HG02938 (cell line): ENCODE measurements at regions not wholly inside any gene's neighbourhood (a gene's known extent, or its start where the extent isn't known, plus 50 kb on each side); places are given as distances from the start of the nearest gene placed in this dataset.
A peak's percentile ranks its signal among the peaks of the same experiment; 100 is the strongest.

Experiments used
- ATAC-seq: cut with Tn5 transposase; IDR thresholded peaks from one replicate; pipeline ENCODE4 v1.9.1; 2021; ENCODE audit warnings: mild to moderate bottlenecking, moderate library complexity; ENCODE audit not compliant: unreplicated experiment

DNA sequence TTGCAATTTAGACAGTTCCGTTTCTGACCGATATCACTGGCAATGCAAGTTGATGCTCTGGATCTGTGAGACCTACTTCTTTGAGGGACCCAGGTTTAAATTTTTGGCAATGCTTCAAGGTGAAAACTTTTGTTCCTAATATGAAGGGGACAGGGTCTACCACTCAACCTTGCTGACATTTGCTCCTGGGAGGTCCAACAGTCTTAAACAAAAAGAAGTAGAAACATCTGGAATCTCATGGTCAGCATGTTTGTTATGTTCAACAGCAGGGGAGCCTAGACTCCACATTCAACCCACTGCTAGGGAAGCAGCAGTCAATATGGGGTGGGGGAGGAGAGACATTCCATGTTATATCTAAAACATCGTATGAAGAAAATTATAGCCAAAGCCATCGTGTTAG, 196.4 kb downstream of the SIM1 start:
- no peak for ATAC-seq

DNA sequence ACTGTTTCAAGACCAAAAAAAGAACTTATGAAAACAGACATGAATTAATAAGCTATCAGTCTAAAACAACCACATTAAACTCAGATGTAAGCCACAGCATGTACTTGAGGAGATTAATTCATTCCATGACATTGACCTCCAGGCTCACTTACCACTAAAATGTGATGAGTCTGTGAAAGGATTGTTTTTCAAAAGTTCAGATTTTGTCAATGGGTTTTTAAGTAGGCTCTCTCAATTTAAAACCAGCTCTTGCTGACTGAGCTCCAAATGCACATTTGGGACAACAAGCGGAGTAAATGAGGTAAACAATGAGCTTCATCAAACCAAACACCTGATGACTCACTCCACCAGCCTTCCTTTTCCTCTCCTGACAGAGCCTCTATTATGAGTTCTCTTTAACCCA, 197.0 kb downstream of the SIM1 start:
- ATAC-seq = no peak

DNA sequence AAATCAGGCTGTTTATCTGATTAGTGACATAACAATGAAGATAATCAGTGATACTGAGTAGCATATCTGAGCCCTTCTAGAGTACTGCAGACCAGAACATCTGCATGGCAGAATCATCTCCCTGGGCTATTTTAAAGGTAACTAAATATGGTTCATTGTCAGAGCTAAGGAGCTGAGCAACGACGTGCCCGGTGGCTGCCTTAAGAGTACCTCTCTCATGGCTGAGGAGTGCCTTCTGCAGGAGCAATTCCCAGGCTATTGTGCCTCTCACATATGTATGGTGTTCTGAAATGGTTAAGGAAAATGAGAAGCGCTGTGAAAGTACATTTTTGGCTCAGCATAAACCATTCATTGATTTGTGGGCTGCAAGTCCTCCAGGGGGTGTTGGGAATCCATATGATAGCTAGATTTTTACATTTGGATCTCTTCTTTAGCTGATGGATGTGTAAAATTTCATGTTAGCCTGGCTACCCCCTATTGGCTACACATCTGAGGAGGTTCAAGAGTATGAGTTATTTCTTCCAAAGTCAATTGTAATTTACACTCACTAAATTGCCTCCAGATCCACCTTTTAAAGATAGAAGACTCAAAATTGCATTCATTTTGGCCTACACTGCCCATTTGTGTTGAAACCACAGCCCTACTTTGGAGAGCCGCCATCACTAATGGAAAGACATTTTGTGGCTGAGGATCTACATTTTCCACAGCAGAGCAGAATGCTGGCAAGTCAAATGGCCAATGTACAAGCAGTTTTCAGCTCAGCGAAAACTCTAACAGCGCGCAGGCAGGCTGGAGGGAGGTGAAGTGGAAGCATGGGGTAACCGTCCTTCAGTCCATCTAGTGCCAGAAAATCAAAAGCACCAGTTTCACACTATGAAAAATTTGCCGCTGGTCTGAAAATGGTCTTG, 198.0 kb downstream of the SIM1 start:
- no peak for ATAC-seq

DNA sequence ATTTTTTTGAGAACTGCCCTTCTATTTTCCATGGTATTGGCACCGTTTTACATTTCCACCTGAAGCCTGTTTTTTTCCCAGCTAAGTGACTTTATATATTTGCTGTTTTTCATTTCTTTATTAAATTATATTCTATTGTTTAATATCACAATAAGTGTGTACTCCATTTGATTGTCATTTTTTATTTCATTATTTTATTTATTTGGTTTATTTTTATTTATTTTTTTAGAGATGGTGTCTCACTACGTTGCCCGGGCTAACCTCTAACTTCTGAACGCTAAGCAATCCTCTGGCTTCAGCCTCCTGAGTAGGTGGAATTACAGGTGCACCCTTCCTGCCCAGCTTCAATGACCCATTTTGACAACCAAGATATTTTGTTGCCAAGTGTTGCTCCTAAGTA, 202.6 kb downstream of the SIM1 start:
- no peak for ATAC-seq

DNA sequence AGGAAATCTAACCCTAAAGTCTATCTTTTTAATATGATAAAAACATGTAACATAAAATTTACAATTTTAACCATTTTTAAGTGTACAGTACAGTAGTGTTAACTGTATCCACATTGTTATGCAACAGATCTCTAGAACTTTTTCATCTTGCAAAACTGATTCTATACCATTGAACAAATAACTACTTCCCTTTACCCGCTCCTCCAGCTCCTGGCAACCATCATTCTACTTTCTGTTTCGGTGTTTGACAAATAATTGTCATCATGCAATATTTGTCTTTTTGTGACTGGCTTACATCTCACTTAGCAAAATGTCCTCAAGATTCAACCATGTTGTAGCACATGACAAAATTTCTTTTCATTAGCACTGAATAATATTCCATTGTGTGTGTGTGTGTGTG, 203.2 kb downstream of the SIM1 start:
- ATAC-seq = no peak

DNA sequence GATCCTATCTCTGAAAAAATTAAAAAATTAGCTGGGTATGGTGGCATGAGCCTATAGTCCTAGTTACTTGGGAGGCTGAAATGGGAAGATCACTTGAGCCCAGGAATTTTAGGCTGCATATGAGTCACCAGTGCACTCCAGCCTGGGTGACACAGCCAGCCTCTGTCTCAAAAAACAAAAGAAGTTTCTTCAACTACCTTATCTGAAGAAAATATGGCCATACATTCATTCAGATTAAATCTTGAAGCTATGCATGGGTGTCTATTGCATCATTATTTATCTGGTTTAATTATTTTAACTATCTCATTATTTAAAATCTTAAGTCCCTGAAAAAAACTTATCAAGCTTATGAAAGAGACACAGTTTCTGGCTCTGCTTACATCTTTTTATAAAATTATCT, 204.1 kb downstream of the SIM1 start:
- no peak for ATAC-seq

DNA sequence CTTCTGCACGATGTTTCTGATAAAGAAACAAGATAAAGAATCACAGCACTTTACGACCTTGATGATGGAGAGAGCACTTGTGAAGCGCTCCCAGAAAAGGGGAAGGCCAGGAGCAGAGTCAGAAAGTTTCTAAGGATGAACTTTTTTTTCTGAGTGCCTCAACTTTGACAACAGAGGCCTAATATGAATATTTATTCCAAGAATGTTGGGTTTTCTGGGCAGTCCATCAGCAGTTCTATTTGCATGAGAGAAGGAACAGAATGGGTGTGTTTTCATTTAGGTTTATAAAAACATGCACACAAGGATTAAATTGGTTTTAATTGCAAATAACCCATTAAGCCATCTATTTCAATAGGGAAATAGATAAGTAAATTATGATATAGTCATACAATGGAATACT, 204.9 kb downstream of the SIM1 start:
- ATAC-seq = no peak

DNA sequence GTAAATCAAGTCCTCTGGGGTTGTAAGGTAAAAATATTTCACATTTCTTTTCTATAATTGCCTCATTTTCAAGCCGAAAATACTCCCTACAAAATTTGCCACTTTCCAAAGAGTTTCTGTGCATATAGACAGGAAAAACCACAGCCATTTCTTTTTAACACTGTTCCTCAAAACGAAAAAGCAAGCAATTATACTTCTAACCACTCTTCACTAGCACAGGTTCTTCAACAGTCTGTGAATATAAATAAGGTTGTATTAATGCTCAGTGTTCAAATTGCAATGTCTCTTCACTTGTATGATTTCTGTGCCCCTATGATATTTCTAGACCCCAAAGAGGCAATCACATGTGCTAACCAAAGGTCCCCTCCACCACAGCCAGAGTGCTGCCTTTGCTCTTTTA, 206.0 kb downstream of the SIM1 start:
- no peak for ATAC-seq

DNA sequence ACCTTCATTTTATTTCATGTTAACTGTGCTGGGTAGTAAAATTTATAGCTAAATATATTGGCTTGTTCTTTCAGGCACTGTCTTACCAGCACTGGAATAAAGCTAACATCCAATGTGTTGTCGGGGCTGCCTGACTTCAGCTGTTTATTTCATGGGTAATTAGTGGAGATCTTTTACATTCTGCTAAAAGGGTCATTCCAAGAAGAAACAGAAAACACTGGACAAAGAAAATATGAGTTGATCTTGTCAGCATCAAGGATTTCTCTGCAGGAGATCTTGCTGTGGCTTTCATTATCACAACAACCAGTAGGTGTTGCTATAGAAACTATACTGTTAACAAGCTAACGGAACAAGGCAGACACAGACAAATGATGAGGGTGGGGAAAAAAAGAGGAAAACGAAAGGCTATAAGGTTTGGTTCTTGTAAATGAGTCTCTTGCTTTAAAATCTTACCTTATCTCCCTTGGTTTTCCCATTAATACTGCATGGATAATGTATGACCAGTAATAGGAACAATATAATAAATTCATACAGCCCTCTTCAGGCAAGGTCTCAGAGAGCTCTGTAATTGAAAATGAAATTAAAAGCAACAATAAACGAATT, 206.8 kb downstream of the SIM1 start:
- peak; percentile 98 for ATAC-seq

DNA sequence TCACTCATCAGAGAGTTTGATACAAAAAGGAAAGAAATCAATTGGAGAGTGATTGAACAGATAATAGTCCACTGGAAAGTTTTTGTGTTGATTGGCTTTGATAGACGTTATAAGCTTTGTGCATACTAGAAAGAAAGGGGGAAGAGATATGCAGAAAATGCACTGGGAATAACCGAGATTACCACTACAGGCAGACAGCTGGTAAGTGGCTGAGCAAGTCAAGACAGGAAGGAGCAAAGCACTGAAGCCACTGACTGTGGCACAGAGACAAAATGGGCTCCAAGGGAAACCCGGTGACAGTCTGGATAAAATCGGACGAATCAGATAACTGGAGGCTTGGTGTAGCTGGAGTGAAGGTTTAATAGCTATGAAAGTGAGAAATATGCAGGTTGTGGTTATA, 209.0 kb downstream of the SIM1 start:
- no peak for ATAC-seq

DNA sequence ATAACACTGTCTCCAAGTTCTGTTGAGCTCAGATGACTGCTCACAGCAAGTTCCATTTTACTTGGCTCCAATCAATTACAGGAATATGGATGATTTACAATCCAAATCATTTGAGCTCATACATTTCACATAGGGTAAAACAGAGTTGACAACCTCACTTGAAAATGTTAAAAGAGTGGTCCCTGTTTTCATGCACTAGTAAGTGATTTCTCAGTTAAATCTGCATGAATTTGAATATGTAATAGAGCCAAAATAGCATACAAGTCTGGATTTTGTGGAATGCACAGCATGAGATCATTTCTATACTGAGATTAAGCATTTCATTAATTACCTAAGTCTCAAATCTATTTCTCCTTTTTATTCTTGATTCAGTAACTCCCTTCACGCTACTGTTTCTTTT, 217.6 kb downstream of the SIM1 start:
- no peak for ATAC-seq

DNA sequence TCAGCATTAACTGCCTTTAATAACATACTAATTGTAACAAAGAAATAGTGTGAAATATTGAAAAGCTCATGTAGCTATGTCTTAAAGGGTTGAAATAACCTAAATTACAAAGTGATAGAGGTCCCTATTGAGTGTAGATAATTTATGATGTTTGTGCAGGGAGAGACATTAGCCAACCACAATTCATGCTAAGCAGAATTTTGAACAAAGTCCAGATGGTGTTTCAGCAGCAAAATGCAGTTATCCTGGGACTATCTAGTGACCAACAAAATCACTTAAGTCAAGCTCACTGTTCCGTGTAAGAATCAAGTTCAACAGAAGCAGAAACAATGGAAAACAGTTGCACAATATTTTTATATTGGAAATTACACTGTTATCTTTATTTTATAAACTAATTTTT, 218.5 kb downstream of the SIM1 start:
- no peak for ATAC-seq

DNA sequence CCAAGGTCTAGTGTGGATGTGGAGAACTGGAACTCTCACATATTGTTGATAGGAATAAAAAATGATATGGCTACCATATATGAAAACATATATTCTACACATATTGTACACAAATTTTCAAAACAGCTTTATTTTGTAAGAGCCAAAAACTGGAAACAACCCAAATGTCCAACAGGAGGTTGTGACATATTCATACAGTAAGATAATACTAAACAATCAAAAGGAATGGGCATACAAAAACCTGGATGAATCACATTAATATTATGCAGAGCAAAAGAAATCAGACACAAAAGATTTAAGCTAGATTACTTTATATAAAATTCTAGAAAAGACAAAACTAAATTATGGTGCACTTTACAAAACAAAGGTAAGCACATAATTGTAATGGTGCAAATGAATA, 223.9 kb downstream of the SIM1 start:
- ATAC-seq = no peak

DNA sequence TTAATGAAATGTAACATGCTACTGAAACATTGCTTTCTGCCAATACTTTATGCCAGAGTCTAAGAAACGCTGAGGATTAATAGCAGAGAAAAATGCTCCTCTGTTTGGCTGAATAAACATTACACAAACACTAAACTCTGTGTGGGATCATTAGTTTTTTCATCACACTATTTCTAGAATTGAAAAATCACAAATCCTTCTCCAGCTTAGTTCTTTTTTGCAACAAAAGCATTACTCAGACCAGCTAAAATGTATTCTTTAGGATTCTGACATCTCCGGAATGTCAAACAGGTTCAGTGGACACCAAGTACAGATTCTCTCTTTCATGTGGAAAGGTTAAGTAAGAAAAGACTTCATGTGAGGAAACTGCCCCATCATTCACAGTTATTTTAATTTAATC, 226.9 kb downstream of the SIM1 start:
- no peak for ATAC-seq

DNA sequence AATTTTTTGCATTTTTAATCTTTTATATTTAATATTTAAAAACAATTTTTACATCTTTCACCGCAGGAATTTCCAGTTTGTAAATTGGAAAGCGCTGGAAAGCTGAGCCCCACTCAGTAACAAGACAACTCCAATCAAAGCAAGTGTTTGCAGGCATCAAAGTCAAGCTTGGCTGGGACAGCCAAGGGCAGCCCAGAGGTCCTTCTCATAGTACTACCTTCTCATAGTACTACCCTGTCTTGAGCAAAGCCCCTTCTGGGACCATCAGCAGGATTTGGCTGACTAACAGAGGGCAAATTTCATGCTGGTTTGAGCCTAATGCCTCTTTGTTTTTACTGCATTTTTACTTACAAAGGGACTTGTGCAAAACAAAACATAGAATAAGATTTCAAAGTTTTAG, 228.3 kb downstream of the SIM1 start:
- ATAC-seq = no peak

DNA sequence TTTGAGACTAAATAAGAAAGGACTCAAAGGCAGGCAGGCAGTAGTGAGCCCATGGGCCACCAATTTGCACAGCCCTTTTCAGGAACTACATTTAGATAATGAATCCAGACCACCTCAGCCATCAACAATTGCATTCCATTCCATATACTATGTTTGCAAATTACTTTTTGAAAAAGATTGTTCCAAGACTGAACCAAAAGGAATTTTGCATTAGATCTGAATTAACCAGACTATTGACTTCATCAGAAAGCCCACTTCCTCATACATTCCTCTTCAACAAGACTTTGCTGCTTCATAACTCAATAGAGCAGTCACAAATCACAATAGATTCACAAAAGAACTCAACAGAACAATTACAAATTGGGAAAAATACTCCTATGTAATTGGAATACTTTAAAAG, 229.1 kb downstream of the SIM1 start:
- no peak for ATAC-seq

DNA sequence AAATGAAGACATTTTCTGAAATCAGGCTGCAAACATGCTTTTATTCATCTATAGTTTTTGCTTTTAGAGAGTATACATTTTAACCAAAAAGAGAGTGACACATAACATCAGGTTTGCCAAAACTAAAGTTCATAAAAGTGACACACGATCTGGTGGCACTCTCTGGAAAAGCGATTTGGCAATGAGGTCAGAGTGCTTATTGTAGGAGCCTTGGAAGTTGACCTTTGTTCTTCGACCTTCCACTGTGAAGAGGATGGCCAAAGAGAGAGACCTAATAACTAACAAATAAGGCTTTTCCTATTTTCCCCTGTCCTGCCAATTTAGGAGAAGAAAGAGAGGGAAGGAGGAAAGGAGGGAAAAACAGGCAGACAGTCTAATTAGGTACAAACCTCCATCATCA, 230.1 kb downstream of the SIM1 start:
- no peak for ATAC-seq

DNA sequence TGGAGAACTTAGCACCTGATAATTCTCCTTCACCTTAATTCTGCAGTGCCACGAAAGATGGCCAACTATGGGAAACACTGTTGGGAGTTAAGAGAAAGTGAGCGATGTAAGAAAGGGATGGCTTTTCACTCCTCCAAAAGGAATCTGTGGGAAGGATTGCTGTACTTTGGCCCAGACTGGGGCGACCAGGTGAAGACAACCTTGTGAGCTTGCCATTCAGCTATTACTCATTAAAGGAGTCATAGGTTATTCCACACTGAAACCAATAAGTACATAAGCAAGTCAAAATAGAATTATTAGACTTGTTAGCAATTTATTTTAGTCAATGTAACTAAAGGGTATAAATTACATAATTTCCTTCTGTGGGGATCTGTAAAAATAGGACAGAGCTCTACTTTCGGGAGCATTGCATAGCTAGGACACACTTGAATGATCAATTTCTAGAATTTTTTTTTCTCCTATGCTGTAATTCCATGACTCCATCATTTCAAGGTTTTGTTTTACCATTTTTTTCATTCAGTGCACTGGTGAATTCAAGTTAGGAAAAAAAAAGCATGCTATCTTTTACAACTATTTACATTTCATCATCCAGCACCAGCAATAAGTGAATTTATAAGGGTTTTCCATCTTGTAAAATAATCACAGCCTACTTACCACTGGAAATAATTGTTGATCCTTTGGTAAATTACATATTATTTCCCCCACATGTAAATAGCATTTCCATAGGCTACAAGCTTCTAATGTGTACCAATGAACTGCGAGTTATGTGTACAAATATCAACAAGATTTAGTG, 231.7 kb downstream of the SIM1 start:
- no peak for ATAC-seq

DNA sequence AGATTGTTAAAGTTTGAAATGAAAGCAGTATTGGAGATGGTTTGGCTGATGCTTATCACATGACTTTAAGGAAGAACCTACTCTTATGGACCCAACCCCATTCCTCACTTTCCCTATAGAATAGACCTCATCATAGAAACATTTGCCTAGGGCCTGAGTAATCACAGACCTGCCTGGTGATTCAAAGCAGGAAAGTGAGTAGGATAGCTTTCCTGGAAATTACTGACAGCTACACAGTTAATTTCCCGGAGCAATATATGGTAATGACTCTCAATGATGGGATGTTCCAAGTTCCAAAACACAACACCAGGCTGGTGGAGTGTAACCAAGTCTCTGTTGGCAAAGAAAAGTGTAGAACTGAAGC, 233.8 kb downstream of the SIM1 start:
- no peak for ATAC-seq

DNA sequence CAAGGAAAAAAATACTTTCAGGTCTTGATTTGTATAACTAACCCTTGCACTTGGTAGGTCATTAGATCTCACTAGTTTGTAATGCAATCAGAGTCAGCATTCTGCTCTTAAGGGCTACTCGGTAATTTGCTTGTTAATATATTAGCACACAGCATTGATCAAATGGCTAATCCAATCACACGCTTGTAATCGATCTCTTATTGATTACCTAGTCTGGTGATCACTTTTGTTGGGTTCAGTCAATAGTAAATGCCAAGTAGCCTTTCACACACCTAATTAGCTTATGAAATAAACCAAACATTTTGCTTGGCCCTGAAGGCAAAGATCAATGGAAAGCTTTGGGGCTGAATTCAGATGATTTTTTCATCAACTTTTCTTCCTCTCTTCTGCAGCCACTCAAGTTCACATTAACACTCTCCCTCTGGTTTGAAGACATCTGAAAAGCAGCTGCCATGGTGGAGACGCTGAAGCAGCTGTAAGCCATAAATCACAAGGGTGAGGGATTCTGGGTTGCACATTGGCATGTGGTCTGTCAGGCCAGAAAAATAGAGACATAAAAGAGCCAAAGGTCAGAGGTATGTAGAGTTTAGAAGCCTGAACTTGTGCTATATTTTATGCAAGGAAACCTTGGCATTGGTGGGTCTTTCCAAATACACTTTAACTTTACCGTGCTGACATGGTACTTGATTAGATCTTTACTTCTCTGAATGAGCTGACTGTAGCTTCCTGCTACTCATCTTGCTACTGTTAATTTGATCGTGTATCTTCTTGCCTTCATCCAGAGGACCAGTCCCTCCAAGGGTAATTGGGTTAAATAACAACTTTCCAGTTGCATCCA, 234.4 kb downstream of the SIM1 start:
- no peak for ATAC-seq

DNA sequence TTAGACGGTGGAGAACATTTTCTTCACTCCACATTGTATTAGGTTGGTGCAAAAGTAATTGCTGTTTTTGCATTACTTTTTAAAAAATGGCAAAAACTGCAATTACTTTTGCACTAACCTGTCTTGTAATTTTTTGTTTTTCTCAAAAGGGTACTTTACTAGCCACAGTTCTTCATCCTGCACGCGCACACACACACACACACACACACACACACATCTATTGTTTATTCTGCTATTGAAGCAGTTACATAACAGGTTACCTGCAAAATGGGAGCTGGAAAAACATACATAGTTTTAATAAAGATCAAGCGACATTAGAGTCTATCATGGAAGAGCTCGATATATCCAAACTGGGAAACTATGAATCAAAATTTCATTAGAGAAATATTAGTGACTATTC, 235.2 kb downstream of the SIM1 start:
- no peak for ATAC-seq
